GM12891 (cell line): ENCODE measurements at regions not wholly inside any gene's neighbourhood (a gene's known extent, or its start where the extent isn't known, plus 50 kb on each side); places are given as distances from the start of the nearest gene placed in this dataset.

Experiments used
- POLR2A ChIP-seq: IDR thresholded peaks from 2 replicates; pipeline ENCODE4 v1.6.1; 2011; ENCODE audit warnings: low read depth, low read length, control low read depth
- POLR2AphosphoS5 ChIP-seq: IDR thresholded peaks from 2 replicates; pipeline ENCODE4 v1.6.1; 2011; ENCODE audit warnings: low read depth, low read length, control low read depth
- TAF1 ChIP-seq: IDR thresholded peaks from 2 replicates; pipeline ENCODE4 v1.6.1; 2011; ENCODE audit warnings: low read depth, low read length, control low read depth

- TF ChIP-seq POLR2A (no peak), POLR2AphosphoS5 (no peak), TAF1 (no peak)
Observed at GRCh38 chr1:221100611-221101010, 221.4 kb downstream of the HLX start.
